Daoy (cell line): ENCODE measurements at regions not wholly inside any gene's neighbourhood (a gene's known extent, or its start where the extent isn't known, plus 50 kb on each side); places are given as distances from the start of the nearest gene placed in this dataset.

Source experiments
- DNase-seq: peaks from one replicate; pipeline ENCODE4 v3.0.0-alpha.2; 2015; ENCODE audit warnings: low read depth

GRCh38 chr6:41404182-41404845 is 68.9 kb downstream of the NCR2 start:
- no peak for DNase-seq

DNA sequence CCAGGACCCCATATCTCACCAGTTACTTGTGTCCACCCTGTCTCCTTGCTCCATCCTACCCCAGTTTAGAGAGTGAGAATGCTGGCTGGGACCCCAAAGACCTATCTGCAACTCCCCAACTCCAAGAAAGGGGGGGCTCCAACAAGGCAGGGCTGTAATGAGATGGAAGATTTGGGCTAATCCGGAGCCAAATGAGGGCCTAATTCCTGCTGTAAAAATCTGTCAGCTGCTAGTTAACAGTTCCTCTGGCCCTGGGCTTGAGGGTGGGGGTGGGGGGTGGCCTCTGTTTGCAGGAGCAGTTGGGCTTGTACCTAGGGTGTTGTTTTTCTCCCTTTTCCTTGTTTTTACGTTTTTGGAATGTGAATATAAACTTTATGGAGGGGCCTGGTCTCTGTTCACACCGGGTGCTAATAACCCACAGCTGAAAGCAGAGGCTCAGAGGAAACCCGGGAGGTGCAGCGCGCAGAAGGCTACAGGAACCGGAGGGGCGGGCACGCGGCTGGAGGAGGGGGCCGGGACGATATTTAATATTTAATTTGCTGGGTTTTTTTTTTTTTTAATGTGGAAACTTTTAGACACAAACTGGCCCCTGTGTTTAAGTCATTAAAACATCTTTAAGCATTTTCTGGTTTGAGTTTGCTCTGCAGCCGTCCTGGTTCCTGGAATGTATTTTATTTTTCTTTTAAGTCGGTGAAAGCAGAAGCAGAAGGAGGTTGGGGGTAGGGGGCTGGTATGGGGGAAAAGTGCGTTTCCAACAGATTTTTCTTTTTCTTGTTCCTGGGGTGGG is 70.7 kb downstream of the NCR2 start:
- DNase-seq, result no peak

DNA sequence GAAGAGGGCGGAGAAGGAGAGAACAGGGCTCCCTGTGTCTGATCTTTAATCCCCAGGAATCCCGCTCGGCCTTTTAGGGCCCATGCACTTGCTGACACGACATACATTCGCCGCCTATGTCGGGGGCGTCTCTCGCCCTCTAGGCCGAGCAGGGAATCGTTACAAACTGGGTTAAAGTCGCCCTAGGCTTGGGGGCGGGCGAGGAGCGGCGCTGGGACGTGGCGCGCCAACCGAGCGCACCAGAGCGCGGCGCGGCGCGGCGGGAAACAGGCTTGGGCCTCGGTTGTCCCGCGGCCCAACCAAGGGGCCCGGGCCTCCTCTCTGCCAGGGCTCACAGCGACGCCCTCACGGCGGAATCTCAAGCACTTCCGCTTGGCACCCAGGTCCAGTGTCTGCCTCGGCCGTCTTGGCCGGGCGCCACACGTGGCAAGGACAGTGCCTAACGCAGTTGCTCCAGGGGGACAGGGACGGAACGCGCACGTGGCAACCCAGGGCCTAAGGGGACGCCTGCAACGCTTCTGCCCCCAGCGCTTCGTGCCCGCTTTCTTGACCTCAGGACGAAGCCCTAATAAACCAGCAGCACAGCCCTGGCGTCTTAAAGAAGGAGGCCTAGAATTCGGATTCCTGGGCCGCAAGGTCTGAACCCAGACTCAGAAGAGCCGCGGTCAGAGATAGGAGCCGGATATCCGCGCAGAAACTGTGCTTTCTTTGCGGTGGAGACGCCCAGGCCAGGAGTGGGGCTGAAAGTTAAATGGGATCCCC is 71.5 kb downstream of the NCR2 start:
- DNase-seq, result no peak

GRCh38 chr6:41408576-41408975 is 73.2 kb downstream of the NCR2 start:
- no peak for DNase-seq

- DNase-seq, result no peak
These were observed 73.6 kb downstream of the NCR2 start for GRCh38 chr6:41408982-41409381.

DNA sequence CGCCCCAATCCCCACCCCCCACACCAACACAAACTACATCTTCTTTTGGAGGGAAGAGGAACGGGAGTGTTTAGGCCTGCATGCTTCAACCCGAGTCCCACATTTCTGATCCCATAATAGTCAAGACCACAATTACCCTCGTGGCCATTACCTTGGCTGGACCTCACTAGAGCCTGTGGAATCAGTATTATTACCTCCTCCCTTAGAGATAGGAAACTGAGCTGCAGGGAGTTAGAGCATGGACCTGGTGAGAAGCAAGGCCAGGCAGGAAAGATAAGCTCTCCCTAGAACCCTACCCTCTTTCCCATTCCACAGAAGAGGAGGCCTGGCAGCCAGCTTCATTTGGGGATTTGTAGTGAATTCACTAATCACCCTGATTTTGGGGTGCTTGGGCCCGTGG is 74.1 kb downstream of the NCR2 start:
- no peak for DNase-seq

DNA sequence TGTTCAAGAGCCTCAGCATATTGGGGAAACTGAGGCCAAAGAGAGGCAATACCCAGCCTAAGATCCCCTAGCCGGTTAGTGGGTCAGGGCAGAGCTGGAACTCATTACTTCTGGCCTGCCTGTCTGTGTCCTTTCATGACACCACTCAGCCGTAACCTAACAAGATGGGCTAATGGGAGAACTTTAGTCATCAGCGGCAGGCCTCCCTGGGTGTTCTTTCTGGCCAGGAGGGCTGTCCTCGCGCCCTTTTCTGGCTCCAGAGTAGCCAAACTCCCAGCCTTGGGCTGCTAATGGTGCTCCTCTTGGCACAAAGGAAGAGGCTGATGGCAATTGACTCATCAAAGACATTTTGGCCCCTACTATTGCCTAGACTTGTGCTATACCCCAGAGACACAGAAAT is 76.6 kb downstream of the NCR2 start:
- peak; percentile 59 for DNase-seq

GRCh38 chr6:41413250-41413649 is 77.8 kb downstream of the NCR2 start:
- DNase-seq, result no peak

- no peak for DNase-seq
These were observed 81.1 kb downstream of the NCR2 start for GRCh38 chr6:41416501-41416837.

DNA sequence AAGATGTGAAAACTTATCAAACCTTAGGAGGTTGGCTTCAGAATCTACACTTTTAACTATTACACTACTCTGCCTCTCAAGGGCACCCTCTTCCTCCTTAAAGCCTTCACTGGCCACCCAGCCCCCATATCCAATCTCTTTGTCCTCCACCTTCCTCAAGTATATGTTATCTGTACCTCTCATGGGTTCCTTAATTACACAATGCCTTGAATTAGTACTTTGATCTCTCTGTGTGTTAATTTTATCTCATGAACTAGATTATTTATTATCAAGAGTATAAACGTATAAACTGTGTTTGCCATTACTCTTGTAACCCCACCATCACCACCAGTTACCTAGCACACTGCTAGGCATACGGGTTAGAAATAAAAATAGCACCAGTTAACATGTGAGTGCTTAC is 83.3 kb downstream of the NCR2 start:
- no peak for DNase-seq

DNA sequence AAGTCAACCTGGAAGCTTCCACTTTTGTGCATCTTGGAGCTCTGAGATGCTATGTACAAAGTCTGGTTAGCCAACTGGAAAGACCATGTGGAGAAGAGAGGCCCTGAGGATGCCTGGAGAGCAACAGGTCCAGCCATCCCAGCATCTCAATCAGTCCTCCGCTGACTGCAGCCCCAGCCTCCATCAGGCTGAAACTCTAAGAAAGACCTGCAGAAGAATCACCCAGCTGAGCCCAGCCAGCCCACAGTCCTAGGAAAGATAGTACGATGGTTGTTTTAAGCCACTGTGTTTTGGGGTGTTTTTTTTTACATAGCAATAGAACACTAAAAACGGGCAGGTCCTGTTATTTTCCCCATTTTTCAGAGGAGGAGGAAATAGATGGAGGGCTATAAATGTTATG is 84.0 kb downstream of the NCR2 start:
- no peak for DNase-seq

DNA sequence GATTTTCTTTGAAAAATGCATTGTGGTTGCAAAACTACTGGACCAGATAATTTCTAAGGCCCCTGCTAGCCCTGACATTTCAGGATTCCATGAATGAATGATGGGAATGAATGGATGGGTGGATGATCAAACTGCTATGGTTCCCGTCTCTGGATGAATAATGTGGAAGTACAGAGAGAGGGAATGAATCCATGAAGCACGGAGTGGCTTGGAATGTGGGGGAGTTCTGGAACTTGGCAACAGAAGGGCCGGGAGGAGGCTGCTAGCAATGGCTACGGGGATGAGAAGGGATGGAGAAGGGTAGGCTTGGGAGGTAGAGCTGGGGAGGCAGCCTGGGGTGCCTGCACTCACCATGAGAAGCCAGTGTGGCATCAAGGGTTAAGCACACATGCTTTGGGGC is 84.8 kb downstream of the NCR2 start:
- DNase-seq, result no peak

GRCh38 chr6:41422161-41422560 is 86.8 kb downstream of the NCR2 start:
- DNase-seq, result no peak

DNA sequence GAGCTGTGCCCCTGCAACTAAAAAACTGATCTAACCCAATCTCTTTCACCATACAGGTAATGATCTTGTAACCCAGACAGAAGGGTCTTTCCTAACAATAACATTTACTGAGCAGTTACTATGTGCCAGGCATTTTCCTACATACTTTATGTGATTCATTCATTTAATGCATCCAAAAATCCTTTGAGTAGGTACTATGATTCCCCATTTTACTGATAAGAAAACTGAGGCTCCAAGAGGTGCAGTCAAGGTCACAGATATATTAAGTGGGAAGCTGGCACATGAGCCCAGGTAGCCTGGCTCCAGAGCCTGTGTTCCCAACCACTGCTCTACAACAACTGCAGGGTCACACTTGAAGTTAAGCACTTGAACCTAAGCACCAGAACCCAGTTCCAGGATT is 87.6 kb downstream of the NCR2 start:
- no peak for DNase-seq

DNA sequence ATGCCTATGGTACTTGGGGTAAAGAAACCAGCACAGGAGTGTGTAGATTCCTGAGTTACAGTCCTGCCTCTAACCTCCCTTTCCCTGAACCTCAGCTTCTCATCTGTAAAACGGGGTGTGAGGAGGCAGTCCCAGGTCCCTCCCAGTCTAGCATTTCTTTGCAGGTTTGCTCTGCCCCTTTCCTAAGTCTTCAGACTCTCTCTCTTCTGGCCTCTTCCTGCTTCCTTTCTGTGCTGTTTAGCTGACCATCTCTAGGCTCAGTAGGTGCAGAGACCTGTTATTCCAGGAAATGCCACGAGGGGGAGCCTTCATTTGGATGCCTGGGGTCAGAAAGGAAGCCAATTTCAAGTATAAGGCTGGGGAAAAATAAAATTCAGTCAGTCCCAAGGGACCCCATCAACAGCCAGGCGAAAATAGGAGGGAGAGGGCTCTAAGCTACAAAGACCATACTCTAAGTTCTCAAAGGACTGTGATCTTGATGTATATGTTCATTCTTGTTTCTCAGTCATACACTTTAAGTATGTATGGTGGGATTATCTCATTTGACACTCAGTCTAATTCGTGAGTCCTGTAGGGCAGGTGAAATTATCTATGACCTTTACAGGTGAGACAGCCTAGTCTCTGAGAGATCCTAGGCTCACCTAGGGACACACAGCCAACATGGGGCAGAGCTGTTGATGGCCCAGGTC is 89.1 kb downstream of the NCR2 start:
- peak; percentile 77 for DNase-seq

DNA sequence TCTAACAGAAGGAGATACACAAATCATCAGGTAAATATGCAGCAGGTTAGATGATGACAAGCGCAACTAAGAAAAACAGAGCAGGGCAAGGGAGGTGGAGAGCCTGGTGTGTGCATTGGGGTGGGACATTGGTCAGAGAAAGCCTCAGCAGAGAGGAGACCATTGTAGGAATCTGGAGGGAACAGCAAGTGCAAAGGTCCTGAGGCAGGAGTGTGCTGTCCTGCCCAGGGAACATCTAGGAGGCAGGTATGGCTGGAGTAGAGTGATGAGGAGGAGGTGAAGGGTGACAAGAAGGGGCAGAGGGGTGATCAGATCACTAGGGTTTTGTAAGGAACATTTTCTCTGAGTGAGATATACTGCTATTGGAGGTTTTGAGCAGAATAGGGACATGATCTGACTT is 90.1 kb downstream of the NCR2 start:
- DNase-seq, result no peak

- no peak for DNase-seq
These were observed 91.0 kb downstream of the NCR2 start for GRCh38 chr6:41426438-41426851.

DNA sequence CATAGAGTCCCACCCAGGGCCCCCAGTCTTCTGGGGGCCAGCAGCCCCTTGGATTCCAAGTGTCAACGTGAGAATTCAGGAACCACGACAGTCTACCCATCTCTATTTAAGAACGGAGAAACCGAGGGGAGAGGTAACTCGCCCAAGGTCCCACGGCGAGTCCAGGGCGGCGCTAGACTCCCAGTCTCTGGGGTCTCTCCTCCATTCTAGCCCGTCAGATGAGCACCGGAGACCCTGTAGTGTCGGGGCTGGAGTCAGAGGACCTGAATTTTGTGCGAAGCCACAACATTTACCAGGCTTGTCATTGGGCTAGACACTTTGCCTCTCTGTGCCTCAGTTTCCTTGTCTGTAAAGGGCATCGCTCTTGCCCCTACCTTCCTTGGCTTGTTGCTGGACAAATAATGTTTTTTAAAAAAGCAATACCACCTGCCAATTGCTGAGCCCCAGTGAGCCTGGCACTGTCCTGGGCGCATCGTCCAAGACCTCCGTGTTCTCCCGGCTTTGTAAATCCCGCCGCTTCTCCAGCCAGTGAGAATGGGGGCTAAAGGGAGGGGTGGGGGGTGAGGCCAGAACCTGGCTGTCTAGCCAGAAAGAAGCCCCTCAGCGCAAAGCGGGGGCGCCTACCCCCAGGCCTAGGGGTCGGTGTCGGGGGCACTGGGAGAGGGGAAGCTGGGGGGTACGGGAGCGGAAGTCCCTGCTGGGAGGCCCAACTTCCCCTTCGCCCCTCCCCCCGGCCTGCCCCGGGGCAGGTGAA is 91.7 kb downstream of the NCR2 start:
- no peak for DNase-seq

DNA sequence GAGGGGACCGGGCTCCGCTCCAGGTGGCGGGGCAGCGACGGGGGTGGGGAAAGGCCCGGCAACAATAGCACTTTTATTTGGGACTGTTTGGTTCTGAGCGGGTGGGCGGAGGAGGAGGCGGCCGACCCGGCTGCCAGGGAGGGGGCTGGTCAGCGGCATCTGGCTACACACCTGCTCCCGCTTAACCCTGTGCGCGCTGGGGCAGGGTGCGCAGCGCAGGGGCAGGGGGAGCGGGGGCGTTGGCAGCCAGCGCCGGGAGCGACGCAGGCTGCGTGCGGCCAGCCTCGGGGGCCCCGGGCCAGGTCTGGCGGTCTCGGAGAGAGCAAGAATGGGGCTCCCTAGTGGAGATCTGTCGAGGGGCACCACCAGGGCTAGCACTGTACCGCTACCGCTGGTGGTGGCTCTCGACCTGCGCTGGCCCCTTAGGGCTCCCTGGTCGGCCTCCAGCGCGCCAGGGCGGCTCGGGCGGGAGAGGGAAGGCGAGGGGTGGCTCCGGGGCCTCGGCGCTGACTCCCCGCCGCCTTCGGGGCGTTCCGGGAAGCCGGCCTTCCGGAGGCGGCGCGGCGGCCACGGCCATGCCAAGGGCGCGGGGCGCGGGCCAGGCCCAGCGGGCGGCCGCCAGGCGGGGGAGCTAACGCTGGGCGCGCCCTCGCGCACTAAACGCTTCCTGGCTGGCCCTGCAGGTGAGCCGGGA is 92.4 kb downstream of the NCR2 start:
- peak; percentile 65 for DNase-seq

GRCh38 chr6:41428336-41428995 is 93.1 kb downstream of the NCR2 start:
- DNase-seq, result no peak
